ENCODE measurements at regions not wholly inside any gene's neighbourhood (a gene's known extent, or its start where the extent isn't known, plus 50 kb on each side); places are given as distances from the start of the nearest gene placed in this dataset.

DNA sequence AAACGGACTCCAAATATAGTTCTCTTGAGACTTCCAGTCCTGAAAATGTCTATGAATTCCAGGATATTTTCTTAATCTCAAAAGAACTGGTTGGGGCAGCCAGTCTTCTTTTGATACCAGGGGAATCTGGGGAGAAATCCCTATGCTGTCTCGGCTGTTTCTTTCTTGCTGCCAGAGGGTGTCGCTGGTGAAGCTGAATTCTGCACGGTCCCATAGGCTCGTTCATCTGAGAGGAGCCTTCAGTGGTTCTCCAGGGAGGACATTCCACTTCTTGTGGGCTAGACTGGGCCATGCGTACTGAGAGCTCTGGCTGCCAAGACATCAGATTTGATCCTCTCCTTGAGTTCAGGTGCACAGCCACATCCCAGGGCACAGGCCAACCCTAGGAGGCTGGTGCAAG is 155.0 kb upstream of the CLINT1 start:
- in situ Hi-C loops (cut with HindIII; ENCODE audit: low pct_unique_long_range_greater_than_20kb, low sequenced_read_pairs) = no loop called here
- DNase-seq (ENCODE audit: low read depth, low spot score) = peak; percentile 69

DNA sequence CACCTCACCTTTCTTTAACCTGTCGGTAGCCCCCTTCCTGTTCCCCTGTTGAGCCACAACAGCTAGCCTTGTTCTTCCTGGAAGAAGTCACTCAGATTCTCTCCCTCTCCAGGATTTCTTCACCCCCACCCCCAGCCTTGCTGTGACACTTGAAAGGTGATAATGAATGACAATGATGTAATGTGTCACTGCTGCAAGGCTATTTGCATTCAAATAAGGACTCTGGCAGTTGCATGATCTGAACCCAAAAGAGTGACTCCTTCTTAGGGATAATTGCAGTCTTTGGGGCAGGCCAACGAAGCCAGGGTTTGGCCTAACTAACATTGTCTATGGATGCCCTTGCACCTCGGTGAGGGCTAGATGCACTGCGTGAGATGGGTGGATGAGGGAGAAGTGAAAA is 154.4 kb upstream of the CLINT1 start:
- DNase-seq (ENCODE audit: low read depth, low spot score) = no peak
- in situ Hi-C loops (cut with HindIII; ENCODE audit: low pct_unique_long_range_greater_than_20kb, low sequenced_read_pairs) = no loop called here

DNA sequence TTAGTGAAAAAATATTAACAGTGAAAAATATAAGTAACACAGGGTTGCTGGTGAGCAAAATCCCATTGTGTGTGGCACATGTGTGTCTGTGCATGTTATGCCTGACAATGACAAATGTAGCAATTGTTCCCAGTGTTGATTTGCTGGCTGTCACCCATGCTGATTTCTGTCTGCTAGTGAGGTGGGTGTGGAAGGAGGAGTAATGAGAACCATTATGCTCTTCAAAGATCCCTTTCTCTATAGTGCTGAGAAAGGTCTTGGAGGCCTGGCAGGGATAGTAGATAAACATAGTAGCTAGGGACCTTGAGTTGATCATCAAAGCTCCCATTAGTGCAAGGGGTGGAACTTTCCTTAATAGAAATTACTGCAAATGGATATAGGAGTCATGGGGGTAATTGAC is 152.5 kb upstream of the CLINT1 start:
- DNase-seq (ENCODE audit: low read depth, low spot score) = no peak
- in situ Hi-C loops (cut with HindIII; ENCODE audit: low pct_unique_long_range_greater_than_20kb, low sequenced_read_pairs) = no loop called here

DNA sequence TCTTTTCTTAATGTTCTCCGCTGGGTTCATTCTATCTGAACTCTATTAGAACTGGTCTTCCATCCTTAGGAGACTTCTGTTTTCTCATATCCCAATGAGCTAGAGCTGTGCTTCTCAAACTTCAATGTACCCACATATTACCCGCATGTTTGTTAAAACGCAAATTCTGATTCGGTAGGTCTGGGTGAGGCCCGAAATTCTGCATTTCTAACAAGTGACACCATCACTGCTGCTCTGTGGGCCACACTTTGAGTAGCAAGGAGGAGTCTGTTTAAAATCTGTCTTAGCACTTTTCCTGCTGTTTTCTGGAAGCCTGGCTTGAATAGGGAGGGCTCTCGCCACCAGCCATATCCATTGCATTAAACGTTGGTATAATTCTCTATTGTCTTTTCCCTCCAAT is 151.9 kb upstream of the CLINT1 start:
- in situ Hi-C loops (cut with HindIII; ENCODE audit: low pct_unique_long_range_greater_than_20kb, low sequenced_read_pairs) = no loop called here

DNA sequence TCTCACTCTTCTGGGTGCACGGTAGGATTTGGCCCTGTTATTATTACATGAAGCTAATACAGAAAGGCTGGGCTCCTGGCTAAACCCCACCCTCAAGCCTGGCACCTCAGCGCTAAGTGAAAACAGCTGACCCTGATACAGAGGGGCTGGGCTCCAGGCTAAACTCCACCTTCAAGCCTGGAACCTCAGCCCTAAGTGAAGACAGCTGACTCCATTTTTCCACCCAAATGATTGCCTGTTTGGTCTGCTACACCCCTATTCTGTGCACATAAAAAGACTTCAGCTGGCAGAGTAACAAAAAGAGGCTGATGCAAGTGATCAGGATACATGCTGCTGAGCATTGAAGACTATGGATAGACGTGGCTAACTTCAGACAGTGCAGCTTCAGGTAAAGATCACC is 148.4 kb upstream of the CLINT1 start:
- in situ Hi-C loops (cut with HindIII; ENCODE audit: low pct_unique_long_range_greater_than_20kb, low sequenced_read_pairs) = no loop called here
- DNase-seq (ENCODE audit: low read depth, low spot score) = no peak

More for the DNA sequence above, 151.9 kb upstream of the CLINT1 start:
- no peak for DNase-seq (ENCODE audit: low read depth, low spot score)

DNA sequence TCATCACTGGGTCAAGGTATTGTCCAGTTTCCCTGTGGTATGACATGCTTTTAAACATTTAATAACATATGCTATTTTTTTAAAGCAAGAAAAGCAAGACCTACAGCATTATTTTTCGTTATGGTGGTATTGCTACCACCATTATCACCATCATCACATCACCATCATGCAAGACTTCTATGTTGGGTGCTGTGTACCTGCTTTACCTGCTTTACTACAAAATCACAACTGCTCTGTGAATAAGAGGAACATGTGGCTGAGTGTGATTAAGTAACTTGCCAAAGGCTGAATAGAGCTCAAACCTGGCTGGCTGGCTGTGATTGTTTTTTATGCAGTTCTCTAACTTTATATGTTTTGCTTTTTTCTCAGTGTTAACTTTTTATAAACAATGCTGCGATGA is 140.8 kb upstream of the CLINT1 start:
- no peak for DNase-seq (ENCODE audit: low read depth, low spot score)
- in situ Hi-C loops (cut with HindIII; ENCODE audit: low pct_unique_long_range_greater_than_20kb, low sequenced_read_pairs) = no loop called here

DNA sequence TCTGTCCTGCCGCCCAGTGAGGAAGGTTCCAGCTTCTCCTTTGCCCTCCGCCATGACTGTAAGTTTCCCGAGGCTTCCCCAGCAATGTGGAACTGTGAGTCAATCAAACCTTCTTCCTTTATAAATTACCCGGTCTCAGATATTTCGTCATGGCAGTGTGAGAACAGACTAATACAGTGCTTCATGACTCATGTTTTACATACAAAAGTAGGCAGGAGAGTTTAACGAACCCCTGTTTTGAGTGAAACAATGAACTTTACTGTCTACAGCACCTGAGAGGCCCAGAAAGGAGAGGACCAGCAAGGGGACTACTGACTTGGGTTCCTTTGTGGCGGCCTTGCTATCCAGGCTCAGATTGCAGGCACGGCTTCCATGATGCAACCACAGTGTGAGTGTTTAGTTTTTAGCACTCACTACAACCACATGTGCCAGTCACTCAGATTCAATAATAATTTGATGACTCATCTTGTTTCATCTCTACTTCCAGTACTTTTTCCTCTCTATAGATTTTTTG is 139.1 kb upstream of the CLINT1 start:
- in situ Hi-C loops (cut with HindIII; ENCODE audit: low pct_unique_long_range_greater_than_20kb, low sequenced_read_pairs) = no loop called here
- DNase-seq (ENCODE audit: low read depth, low spot score) = no peak

DNA sequence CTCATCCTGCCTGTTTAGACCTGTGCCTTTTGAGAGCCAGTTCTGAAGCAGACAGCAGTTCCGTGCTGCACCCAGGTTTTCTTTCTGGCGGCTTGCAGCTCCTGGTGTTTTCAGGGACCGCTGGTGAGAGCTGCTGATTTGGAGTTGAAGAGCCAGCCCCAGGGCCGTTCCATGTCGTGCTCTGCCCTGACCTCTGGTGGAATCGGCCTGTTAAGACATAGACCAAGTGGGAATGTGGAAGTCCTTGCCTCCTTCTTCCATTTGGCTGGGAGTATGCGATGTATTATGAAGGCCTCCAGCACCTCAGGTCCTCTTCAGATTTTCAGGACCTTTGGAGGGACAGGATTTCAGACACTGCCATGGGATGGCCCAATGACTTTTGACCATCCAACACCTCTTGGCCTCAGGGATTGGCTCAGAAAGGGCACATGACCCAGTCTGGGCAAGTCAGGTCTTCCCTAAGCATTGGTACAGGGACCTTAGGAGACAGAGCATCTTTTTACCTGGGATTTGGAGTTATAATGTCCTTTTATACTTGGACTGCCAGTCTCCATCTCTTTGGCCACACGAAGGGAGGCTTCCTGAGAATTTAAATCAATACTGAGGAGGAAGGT is 136.1 kb upstream of the CLINT1 start:
- in situ Hi-C loops (cut with HindIII; ENCODE audit: low pct_unique_long_range_greater_than_20kb, low sequenced_read_pairs) = no loop called here
- peak; percentile 83 for DNase-seq (ENCODE audit: low read depth, low spot score)

DNA sequence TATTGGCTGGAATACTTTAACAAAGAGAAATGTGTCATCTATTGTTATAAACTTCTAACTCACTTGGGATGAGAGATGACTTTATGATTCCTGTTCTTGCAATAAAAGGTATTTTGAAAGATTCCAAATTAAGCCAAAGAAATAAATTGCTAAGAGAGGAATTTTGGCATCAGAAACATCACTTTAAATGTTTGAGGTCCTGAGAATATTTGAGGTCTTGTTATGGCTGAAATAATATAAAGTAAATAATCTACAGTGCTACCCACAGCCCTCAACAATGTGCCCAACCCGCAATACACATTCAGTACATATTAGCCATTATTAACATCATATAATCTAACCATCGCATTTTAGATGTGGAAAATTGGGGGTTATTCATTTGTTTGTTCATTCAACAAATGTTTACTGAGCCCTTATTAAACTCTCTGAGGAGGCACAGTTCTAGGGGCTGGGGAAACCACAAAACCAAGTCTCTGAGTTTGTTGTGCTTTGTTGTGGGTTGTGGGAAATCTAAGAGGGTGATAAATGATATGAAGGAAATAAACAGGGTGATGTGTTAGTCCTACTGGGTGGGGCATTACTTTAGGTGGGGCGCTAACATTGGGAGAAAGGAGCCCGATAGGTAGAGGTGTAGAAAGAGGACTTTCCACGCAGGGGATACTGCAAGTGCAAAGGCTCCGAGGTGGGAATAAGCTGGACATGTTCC is 135.2 kb upstream of the CLINT1 start:
- no peak for DNase-seq (ENCODE audit: low read depth, low spot score)
- in situ Hi-C loops (cut with HindIII; ENCODE audit: low pct_unique_long_range_greater_than_20kb, low sequenced_read_pairs) = no loop called here

DNA sequence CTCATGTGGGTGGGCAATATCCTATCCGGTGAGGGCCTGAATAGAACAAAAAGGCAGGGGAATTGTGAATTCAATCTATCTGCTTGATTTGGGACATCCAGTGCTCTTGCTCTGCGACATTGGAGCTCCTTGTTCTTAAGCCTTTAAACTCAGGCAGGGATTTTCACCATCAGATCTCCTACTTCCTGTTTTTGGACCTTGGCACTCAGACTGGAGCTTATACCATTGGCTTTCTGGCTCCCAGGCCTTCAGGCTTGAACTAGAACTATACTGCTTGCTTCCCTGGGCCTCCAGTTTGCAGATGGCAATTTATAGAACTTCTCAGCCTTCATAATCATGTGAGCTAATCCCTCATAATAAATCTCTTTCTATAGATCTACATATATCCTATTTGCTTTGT is 134.3 kb upstream of the CLINT1 start:
- in situ Hi-C loops (cut with HindIII; ENCODE audit: low pct_unique_long_range_greater_than_20kb, low sequenced_read_pairs) = no loop called here
- DNase-seq (ENCODE audit: low read depth, low spot score) = no peak

DNA sequence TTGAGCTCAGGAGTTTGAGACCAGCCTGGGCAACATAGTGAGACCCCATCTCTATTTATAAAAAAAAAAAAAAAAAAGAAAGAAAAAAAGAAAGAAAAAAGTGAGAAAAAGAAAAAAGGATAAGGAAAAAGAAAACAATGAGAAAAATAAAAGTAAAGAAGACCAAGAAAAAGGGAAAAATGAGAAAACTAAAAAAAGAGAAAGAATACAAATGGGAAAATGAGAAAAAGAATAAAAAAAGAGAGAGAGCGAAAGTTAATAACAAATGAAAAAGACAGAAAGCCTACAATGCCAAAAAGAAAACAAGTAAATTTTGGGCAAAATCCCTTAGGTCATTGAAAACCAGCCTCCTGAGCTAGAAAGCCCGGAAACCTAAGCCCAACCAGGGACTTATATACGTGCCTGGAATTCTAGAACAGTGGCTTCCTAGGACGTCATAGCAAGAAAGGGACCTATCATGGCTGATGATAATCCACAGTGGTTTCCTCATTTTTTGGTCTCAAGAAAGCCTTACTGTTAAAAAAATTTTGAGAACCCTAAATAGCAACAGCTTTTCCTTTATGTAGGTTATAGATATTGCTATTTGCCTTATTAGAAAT is 131.7 kb upstream of the CLINT1 start:
- in situ Hi-C loops (cut with HindIII; ENCODE audit: low pct_unique_long_range_greater_than_20kb, low sequenced_read_pairs) = no loop called here
- DNase-seq (ENCODE audit: low read depth, low spot score) = no peak

DNA sequence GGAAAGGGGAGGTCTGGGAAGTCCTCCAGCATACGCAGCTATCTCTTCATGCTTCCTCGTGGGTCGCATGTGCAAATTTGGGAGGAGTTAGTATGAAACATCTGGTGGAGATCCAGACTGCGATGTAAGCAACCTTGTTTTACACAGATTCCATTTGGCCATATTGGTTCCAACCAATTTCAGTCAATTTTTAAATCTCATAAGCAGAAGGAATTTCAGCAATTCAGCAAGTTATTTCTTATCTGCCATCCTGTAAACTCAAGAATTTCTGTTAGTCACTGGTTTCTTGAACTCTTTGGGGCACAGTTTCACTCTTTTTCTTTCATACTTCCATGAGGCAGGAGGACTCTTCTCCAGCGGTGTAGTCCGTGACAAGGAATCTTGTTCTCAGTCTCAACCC is 130.4 kb upstream of the CLINT1 start:
- in situ Hi-C loops (cut with HindIII; ENCODE audit: low pct_unique_long_range_greater_than_20kb, low sequenced_read_pairs) = no loop called here
- DNase-seq (ENCODE audit: low read depth, low spot score) = no peak

DNA sequence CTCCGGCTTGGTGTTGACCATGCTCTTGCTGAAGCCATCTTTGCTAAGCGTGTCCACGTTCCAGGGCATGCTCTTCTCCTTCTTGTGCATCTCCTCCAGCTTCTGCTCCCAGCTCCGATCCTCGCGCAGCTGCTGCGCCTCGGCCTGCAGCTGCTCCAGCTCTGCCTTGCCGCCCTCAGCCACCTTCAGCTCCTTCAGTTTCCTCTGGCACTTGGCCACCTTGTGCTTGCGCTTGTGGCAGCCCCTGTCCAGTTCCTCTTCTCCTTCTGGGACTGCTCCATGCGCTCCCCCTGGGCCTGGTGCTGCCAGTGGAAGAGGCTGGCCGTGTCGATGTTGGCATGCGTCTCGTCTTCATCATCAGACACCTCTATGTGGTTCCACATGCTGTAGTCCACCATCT is 128.3 kb upstream of the CLINT1 start:
- in situ Hi-C loops (cut with HindIII; ENCODE audit: low pct_unique_long_range_greater_than_20kb, low sequenced_read_pairs) = no loop called here
- no peak for DNase-seq (ENCODE audit: low read depth, low spot score)

DNA sequence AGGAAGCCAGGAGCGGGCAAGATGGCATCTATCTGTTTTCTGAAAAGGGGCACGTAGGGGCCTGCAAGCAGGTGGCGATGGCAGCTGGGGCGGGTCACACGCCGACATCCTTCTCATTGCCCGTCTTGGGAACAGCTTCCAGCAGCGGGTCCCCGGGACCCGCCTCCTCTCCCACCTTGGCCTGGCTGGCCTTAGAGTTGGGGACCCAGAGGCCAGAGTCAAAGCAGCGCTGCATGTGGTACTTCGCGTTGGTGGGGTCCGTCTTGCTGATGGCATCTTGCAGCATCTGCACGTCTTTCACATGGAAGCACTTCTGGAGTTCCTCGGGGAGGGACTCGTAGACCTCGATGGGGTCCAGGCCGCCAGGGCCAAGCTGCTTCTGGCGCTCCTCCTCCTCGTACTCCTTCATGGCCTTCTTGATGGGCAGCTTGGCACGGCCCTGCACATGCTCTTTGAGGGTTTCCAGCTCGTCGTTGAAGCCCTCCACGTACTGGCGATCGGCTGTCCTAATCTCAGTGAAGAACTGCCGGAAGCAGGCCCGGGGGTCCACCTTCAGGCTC is 127.6 kb upstream of the CLINT1 start:
- in situ Hi-C loops (cut with HindIII; ENCODE audit: low pct_unique_long_range_greater_than_20kb, low sequenced_read_pairs) = no loop called here
- DNase-seq (ENCODE audit: low read depth, low spot score) = no peak

DNA sequence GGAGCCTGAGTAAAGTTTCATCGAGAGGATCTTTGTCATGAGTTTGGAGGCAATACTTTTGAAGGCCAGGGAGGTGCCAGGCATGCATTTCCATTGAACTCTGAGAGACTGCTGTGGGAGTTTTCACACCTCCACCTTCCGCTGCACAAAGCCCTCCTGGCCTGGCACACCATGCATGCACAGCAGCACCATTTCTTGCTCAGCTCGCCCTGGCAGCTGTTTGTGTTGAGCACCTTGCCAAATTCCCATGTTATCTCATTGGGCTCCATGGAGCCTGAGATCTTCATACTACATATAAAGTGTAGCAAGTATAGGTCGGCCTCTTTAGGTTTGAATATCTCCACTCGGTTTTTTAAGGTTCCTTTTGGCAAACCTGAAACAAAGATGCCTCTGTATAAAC is 125.7 kb upstream of the CLINT1 start:
- in situ Hi-C loops (cut with HindIII; ENCODE audit: low pct_unique_long_range_greater_than_20kb, low sequenced_read_pairs) = no loop called here
- no peak for DNase-seq (ENCODE audit: low read depth, low spot score)

DNA sequence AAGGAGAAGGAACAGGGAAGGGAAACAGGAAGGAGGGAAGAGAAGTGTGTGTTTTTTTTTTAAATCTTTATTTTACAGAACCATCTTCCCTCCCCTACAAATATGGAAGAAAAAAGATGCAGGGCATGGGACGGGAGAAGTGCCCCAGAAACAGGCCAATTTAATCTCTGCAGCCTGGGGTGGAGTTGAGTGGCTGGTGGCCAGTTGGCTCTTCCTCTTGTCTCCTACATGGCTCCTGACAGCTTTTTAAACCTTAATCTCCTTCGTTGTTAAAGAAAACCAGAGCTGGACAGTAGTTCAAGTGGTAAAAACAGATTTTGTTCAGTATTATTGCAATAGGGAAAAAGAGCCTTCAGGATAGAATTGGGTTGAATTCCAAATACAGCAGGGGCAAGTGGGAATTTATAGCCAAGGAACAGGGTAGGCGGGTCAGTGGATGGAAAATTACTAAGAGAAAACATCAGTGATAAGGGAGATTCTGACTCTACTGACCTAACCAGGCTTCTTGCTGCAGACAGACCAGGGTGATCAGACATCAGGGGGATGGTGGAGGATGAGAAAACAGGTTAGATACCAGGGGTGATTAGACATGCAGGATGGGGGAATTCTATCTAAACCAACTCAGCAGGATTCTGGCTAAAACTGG is 125.1 kb upstream of the CLINT1 start:
- no peak for DNase-seq (ENCODE audit: low read depth, low spot score)
- in situ Hi-C loops (cut with HindIII; ENCODE audit: low pct_unique_long_range_greater_than_20kb, low sequenced_read_pairs) = no loop called here

DNA sequence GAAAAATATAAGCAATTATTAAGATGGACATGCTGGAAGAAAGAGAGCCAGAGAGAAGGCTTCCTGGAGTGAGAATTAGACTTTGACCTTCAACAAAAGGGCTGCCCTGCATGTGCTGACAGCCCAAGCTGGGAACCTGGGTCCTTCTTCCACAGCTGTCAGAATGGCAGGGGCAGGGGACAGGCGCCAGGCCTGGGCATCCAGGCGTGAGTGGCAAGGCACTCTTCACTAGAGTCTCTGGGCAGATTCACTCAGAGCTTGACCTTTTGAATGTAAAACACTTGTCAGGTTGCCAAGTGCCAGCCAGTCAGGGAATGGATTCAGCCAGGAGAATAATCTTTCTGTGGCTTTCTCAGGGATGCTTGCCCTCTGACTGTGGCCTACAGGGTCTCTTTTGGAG is 119.1 kb upstream of the CLINT1 start:
- DNase-seq (ENCODE audit: low read depth, low spot score) = peak; percentile 58
- in situ Hi-C loops (cut with HindIII; ENCODE audit: low pct_unique_long_range_greater_than_20kb, low sequenced_read_pairs) = no loop called here

DNA sequence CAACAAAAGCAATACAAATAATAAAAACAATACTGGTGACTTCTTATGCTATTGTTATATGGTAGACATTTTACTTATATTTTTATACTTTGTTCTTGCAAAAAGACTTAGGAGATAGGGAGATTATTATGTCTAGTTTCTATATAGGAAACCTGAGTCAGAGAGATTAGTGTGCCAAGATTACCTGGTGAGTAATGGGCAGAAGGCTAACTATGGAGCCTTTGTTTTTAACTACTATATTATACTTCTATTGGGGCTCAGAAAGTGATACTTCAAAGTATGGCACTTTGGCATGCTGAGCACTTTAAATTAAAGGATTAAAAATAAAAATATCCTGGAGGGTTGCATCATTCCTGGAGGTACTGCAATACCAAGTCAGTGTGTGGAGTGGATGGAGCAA is 117.5 kb upstream of the CLINT1 start:
- in situ Hi-C loops (cut with HindIII; ENCODE audit: low pct_unique_long_range_greater_than_20kb, low sequenced_read_pairs) = no loop called here
- no peak for DNase-seq (ENCODE audit: low read depth, low spot score)

All from SK-MEL-5 (cell line).